Mucosa of descending colon (tissue), 3 donors: ENCODE measurements at regions not wholly inside any gene's neighbourhood (a gene's known extent, or its start where the extent isn't known, plus 50 kb on each side); places are given as distances from the start of the nearest gene placed in this dataset.

Experiments
- ATAC-seq: fragments of 200-7000 bp; cut with Tn5 transposase; one replicate; pipeline ENCODE4 v1.9.1; 2020; ENCODE audit warnings: mild to moderate bottlenecking, moderate library complexity
- DNase-seq, 3 donors: peaks; one replicate each; pipeline ENCODE4 v3.0.0-alpha.2; 2020
- H3K36me3 ChIP-seq: fragments of 200-600 bp; one replicate; pipeline ENCODE4 v1.8.0; 2021; ENCODE audit warnings: low read depth, mild to moderate bottlenecking
- H3K4me1 ChIP-seq: fragments of 200-600 bp; one replicate; pipeline ENCODE4 v1.8.0; 2021; ENCODE audit warnings: low read depth, mild to moderate bottlenecking
- H3K4me3 ChIP-seq: fragments of 200-600 bp; one replicate; pipeline ENCODE4 v1.8.0; 2021; ENCODE audit warnings: mild to moderate bottlenecking
- H3K9me3 ChIP-seq: fragments of 200-600 bp; one replicate; pipeline ENCODE4 v1.8.0; 2021; ENCODE audit warnings: mild to moderate bottlenecking
- intact Hi-C, 2 donors: fragments of 100-400 bp; cut with DNase I in 1 of 2; cut with micrococcal nuclease in 1 of 2; formaldehyde crosslinking; loops; one replicate each; pipeline versions ENCODE4 v1.11.0 to v1.11.1; 2022; cut with DNase I, micrococcal nuclease
- TF ChIP-seq, protein P1 (sequence below): fragments of 200-600 bp; IDR thresholded peaks from one replicate; pipeline ENCODE4 v1.8.0; 2022; ENCODE audit warnings: antibody characterized with exemption, mild to moderate bottlenecking
- donor health status: DM: no; HTN: no; CAD: no; lungs with moderate emphysema.
- donor health status: DM: no; HTN: no; CAD: no.
- donor health status: DM: no; HTN: yes; CAD: no.

DNA sequence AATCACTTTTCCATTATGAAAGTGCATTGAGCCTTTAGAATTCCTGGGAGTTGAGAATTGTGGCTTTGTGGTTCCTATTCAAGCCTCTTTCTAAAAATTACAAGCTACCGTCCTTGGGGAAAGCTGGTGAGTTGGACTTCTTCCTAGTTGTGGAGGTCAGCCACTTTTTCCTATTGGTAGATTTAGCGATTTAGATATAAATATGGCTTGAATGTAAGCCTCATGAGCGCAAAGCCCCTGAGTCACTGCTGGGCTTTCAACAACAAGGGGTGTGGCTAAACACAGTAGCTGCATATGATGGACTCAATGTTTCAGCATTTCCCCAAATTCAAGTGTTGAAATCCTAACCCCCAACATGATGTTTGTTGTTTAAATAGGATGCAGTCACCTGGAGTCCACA, 150.0 kb upstream of the IGFBP3 start:
- Histone ChIP-seq H3K4me3 (no peak overlapping the region), H3K36me3 (no peaks in the 10 kb centered on the region), H3K4me1 (no peaks in the 10 kb centered on the region), H3K9me3 (no peaks in the 10 kb centered on the region)
- TF ChIP-seq, protein P1, sequence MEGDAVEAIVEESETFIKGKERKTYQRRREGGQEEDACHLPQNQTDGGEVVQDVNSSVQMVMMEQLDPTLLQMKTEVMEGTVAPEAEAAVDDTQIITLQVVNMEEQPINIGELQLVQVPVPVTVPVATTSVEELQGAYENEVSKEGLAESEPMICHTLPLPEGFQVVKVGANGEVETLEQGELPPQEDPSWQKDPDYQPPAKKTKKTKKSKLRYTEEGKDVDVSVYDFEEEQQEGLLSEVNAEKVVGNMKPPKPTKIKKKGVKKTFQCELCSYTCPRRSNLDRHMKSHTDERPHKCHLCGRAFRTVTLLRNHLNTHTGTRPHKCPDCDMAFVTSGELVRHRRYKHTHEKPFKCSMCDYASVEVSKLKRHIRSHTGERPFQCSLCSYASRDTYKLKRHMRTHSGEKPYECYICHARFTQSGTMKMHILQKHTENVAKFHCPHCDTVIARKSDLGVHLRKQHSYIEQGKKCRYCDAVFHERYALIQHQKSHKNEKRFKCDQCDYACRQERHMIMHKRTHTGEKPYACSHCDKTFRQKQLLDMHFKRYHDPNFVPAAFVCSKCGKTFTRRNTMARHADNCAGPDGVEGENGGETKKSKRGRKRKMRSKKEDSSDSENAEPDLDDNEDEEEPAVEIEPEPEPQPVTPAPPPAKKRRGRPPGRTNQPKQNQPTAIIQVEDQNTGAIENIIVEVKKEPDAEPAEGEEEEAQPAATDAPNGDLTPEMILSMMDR, result no peak
- ATAC-seq, result no peak
- no peak for DNase-seq
- intact Hi-C loops, result no loop called here

DNA sequence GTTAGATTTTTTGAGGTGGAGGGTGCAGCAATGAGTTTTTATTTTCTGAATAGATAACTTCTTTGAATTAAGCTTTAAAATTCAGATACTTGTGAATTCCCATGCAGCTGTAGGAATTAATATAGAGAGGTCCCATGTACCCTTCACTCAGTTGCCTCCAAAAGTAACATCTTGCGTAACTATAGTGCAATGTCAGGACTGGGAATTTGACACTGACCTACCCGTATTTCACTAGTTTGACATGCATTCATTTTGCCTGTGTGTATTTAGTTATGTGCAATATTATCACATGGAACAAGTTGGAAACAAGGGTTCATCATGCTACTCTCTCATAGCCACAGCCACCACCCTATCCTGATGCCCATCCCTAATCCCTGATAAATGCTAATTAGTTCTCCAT, 147.1 kb upstream of the IGFBP3 start:
- ATAC-seq (no peak), DNase-seq (no peak)
- Histone ChIP-seq H3K4me1 (no peaks in the 10 kb centered on the region), H3K9me3 (no peaks in the 10 kb centered on the region), H3K36me3 (no peaks in the 10 kb centered on the region), H3K4me3 (no peak overlapping the region)
- TF ChIP-seq, protein P1, result no peak
- intact Hi-C loops, result no loop called here

DNA sequence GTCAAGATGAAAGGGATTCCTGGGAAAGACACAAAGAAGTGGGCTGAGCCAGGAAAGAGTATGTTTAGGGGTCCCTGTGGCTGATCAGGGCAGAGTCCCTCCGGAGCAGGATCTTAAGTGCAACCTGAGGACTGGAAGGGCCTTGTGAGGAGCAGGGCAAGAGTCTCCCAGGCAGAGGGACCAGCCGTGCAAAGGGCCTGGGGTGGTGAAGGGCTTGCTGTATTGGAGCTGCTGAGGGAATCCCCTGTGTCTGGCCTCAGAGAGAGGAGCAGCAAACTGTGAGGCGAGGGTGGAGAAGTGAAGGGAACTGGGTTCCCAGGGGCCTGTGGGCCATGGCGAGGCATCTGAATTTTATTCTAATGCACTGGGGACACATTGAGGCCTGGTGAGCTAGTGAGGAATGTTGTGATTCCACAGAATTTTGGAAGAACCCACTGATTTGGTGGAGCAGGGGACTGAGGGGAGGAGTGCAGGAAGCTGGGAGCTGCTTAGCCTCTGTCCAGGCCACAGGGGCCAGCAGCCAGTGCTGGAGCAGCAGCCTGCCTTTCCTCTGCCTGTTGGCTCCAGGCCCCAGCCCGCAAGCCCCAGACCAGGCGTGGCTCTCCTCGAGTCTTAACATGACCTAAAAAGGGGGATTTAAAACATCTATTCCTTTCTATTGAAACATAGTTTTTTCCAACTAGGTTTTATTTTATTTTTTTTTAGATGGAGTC, 138.4 kb upstream of the IGFBP3 start:
- no peak overlapping the region for H3K4me3 ChIP-seq
- TF ChIP-seq, protein P1, result no peak
- peak; percentile 24 for ATAC-seq
- H3K9me3 ChIP-seq, result no peaks in the 10 kb centered on the region
- H3K4me1 ChIP-seq, result no peaks in the 10 kb centered on the region
- DNase-seq, result peak in 1 of 3 donors; percentile 54
- intact Hi-C loops, result no loop called here
- no peaks in the 10 kb centered on the region for H3K36me3 ChIP-seq

DNA sequence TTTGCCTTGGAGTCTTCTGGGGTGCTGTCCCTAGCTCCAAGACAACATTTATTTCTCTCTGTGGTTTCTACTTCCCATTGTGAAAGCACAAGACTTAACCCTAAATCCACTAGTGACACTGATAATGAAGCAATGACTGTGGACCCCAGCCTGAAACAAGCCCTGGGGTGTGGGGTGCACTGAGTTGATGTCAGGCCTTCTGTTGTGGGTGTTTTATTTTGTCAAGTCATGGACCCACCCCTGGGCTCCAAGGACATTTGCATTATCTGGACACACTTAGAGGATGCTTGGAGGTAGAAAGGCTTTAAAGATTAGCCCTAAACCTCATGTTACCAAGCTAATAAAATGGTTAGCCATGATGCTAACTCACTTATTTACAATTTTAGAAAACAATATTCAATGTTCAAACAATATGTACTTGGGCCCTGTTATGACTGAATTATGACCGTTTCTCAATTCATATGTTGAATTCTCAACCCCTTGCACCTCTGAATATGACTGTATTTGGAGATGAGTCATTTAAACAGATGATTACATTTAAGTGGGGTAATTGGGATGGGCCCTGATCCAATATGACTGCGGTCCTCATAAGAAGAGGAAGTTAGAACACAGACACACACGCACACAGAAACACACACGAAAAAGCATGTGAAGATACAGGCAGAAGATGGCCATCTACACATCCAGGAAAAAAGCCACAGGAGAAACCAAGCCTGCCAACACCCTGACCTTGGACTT, 137.2 kb upstream of the IGFBP3 start:
- Histone ChIP-seq H3K36me3 (no peaks in the 10 kb centered on the region), H3K4me3 (no peak overlapping the region), H3K4me1 (no peaks in the 10 kb centered on the region), H3K9me3 (no peaks in the 10 kb centered on the region)
- DNase-seq (no peak), ATAC-seq (no peak)
- intact Hi-C loops, result no loop called here
- TF ChIP-seq, protein P1, result no peak

DNA sequence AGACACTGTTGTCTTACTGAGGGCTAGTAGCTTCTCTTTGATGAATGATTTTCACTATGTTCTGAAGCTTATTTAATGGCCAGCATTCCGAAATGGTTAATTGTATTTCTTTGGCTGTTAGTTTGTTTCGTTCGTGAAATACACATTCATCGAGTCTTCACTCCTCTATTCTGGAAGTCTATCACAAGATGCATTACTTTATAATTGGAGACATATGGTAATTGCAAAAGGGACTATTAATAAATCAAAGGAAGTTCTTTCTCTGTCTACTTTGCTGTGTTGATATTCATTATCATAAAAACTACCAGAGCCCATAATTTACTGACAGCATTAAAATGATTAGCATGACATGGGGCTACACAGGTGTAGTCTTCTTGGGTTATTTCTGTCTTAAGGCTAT, 133.8 kb upstream of the IGFBP3 start:
- H3K4me1 ChIP-seq, result no peaks in the 10 kb centered on the region
- DNase-seq, result no peak
- TF ChIP-seq, protein P1, result no peak

More for the DNA sequence above, 133.8 kb upstream of the IGFBP3 start:
- no peaks in the 10 kb centered on the region for H3K36me3 ChIP-seq
- intact Hi-C loops, result no loop called here
- no peaks in the 10 kb centered on the region for H3K9me3 ChIP-seq
- no peak overlapping the region for H3K4me3 ChIP-seq
- no peak for ATAC-seq
